ENCODE measurements at regions not wholly inside any gene's neighbourhood (a gene's known extent, or its start where the extent isn't known, plus 50 kb on each side); places are given as distances from the start of the nearest gene placed in this dataset.

- no peak for TF ChIP-seq CTCF (IDR thresholded peaks at IDR 0.05)
- Histone ChIP-seq H3K4me3 (no peak overlapping the region), H3K4me1 (no peaks in the 10 kb centered on the region), H3K9me3 (no peaks in the 10 kb centered on the region), H3K27ac (no peak overlapping the region), H3K36me3 (no peaks in the 10 kb centered on the region), H3K27me3 (no peaks in the 10 kb centered on the region)
- intact Hi-C loops (cut with DNase I; ENCODE audit: low total_unique reads) = no loop called here
- DNase-seq = no peak
Measured at GRCh38 chr6:114844359-114844758, 501.5 kb upstream of the HS3ST5 start.

- Histone ChIP-seq H3K36me3 (no peaks in the 10 kb centered on the region), H3K4me1 (no peaks in the 10 kb centered on the region), H3K9me3 (no peaks in the 10 kb centered on the region), H3K4me3 (no peak overlapping the region), H3K27ac (no peak overlapping the region), H3K27me3 (no peaks in the 10 kb centered on the region)
- no peak for DNase-seq
- intact Hi-C loops (cut with DNase I; ENCODE audit: low total_unique reads) = no loop called here
- no peak for TF ChIP-seq CTCF (IDR thresholded peaks at IDR 0.05)
Measured at GRCh38 chr6:114839019-114839418, 496.2 kb upstream of the HS3ST5 start.

- H3K4me3 ChIP-seq = no peak overlapping the region
- no peaks in the 10 kb centered on the region for H3K36me3 ChIP-seq
- intact Hi-C loops (cut with DNase I; ENCODE audit: low total_unique reads) = no loop called here
- DNase-seq = no peak
- no peak overlapping the region for H3K27ac ChIP-seq
- no peaks in the 10 kb centered on the region for H3K9me3 ChIP-seq
- no peak for TF ChIP-seq CTCF (IDR thresholded peaks at IDR 0.05)
- H3K4me1 ChIP-seq = no peaks in the 10 kb centered on the region
- no peaks in the 10 kb centered on the region for H3K27me3 ChIP-seq
Measured at GRCh38 chr6:114833211-114833610, 490.4 kb upstream of the HS3ST5 start.

GRCh38 chr6:114830515-114830914, 487.7 kb upstream of the HS3ST5 start:
- intact Hi-C loops (cut with DNase I; ENCODE audit: low total_unique reads) = no loop called here
- no peak for DNase-seq
- Histone ChIP-seq H3K4me1 (no peaks in the 10 kb centered on the region), H3K36me3 (no peaks in the 10 kb centered on the region), H3K27ac (no peak overlapping the region), H3K9me3 (no peaks in the 10 kb centered on the region), H3K4me3 (no peak overlapping the region), H3K27me3 (no peaks in the 10 kb centered on the region)
- no peak for TF ChIP-seq CTCF (IDR thresholded peaks at IDR 0.05)

GRCh38 chr6:114827135-114827534, 484.3 kb upstream of the HS3ST5 start:
- no peak for DNase-seq
- Histone ChIP-seq H3K27me3 (no peaks in the 10 kb centered on the region), H3K36me3 (no peaks in the 10 kb centered on the region), H3K27ac (no peak overlapping the region), H3K4me3 (no peak overlapping the region), H3K9me3 (no peaks in the 10 kb centered on the region), H3K4me1 (no peaks in the 10 kb centered on the region)
- intact Hi-C loops (cut with DNase I; ENCODE audit: low total_unique reads) = no loop called here
- TF ChIP-seq CTCF (IDR thresholded peaks at IDR 0.05) = no peak

- H3K9me3 ChIP-seq = no peaks in the 10 kb centered on the region
- TF ChIP-seq CTCF (IDR thresholded peaks at IDR 0.05) = no peak
- H3K27ac ChIP-seq = no peak overlapping the region
- H3K4me1 ChIP-seq = no peaks in the 10 kb centered on the region
- intact Hi-C loops (cut with DNase I; ENCODE audit: low total_unique reads) = no loop called here
- DNase-seq = no peak
- H3K4me3 ChIP-seq = no peak overlapping the region
- no peaks in the 10 kb centered on the region for H3K27me3 ChIP-seq
- H3K36me3 ChIP-seq = no peaks in the 10 kb centered on the region
Measured at GRCh38 chr6:114824409-114824808, 481.6 kb upstream of the HS3ST5 start.
